ENCODE measurements at regions not wholly inside any gene's neighbourhood (a gene's known extent, or its start where the extent isn't known, plus 50 kb on each side); places are given as distances from the start of the nearest gene placed in this dataset.

GRCh38 chr3:95272781-95273180 is 1209.9 kb downstream of the NSUN3 start:
- H3K4me3 ChIP-seq (ENCODE audit: control extremely low read depth in 1 of 5, extremely low read depth in 1 of 5, insufficient read depth in 1 of 5, low read depth in 2 of 5, low read length in 4 of 5) = no peak overlapping the region
- CTCF ChIA-PET = no interaction called here
- H4K20me1 ChIP-seq (ENCODE audit: control insufficient read depth, insufficient read depth, low read length, poor library complexity, severe bottlenecking) = no peaks in the 10 kb centered on the region
- DNase-seq (no peak), ATAC-seq (ENCODE audit: low read depth) (no peak)
- H3K4me2 ChIP-seq (replicated peaks; ENCODE audit: low read depth, low read length, poor library complexity, severe bottlenecking) = no peak overlapping the region
- no peak overlapping the region for H3K27ac ChIP-seq (ENCODE audit: low read length in 2 of 2)
- Mint-ChIP-seq H3K27me3 (no peaks in the 10 kb centered on the region), H3K9me3 (ENCODE audit: insufficient read depth) (peaks cover 5% of the 10 kb centered on the region), H3K27ac (no peak overlapping the region), H3K4me3 (no peak overlapping the region), H3K4me1 (no peaks in the 10 kb centered on the region)
- H3K4me1 ChIP-seq (ENCODE audit: control insufficient read depth in 2 of 2, insufficient read depth in 2 of 2, low read length in 2 of 2) = no peaks in the 10 kb centered on the region
- no peaks in the 10 kb centered on the region for H3K27me3 ChIP-seq (replicated peaks in 1 of 4; ENCODE audit: control extremely low read depth in 1 of 4, control insufficient read depth in 3 of 4, insufficient read depth in 4 of 4, low read length in 3 of 4)
- H3K9ac ChIP-seq (ENCODE audit: low read length) = no peak overlapping the region
- no peak for TF ChIP-seq EZH2 (IDR thresholded peaks at IDR 0.05; ENCODE audit: borderline replicate concordance, insufficient read depth, low read depth, low read length, poor library complexity, severe bottlenecking)
- TF ChIP-seq CTCF (IDR thresholded peaks at IDR 0.05) = no peak
- POLR2A ChIA-PET = no interaction called here
- intact Hi-C loops (cut with micrococcal nuclease) = no loop called here
- H3K79me2 ChIP-seq (ENCODE audit: control insufficient read depth, insufficient read depth, low read length) = no peaks in the 10 kb centered on the region
- no CpG with 5 or more reads among the region's 2 CpGs for WGBS (ENCODE audit: insufficient coverage)
- H2AFZ ChIP-seq (ENCODE audit: insufficient read depth, low read depth, low read length, poor library complexity, severe bottlenecking) = no peak overlapping the region
- no peaks in the 10 kb centered on the region for H3K36me3 ChIP-seq (replicated peaks in 1 of 2; ENCODE audit: control extremely low read depth in 1 of 2, control insufficient read depth in 1 of 2, extremely low read depth in 1 of 2, insufficient read depth in 2 of 2, low read length in 1 of 2)
- no peaks in the 10 kb centered on the region for H3K9me3 ChIP-seq (ENCODE audit: control extremely low read depth in 1 of 3, control insufficient read depth in 2 of 3, insufficient read depth in 1 of 3, low read length in 2 of 3)

- no peak overlapping the region for H3K4me3 ChIP-seq (ENCODE audit: control extremely low read depth in 1 of 5, extremely low read depth in 1 of 5, insufficient read depth in 1 of 5, low read depth in 2 of 5, low read length in 4 of 5)
- WGBS (ENCODE audit: insufficient coverage) = no CpG with 5 or more reads among the region's 3 CpGs
- ChIA-PET POLR2A (no interaction called here), CTCF (no interaction called here)
- Mint-ChIP-seq H3K4me3 (no peak overlapping the region), H3K27me3 (no peaks in the 10 kb centered on the region), H3K9me3 (ENCODE audit: insufficient read depth) (no peaks in the 10 kb centered on the region), H3K4me1 (no peaks in the 10 kb centered on the region), H3K27ac (no peak overlapping the region)
- no peak overlapping the region for H3K4me2 ChIP-seq (replicated peaks; ENCODE audit: low read depth, low read length, poor library complexity, severe bottlenecking)
- H3K9ac ChIP-seq (ENCODE audit: low read length) = no peak overlapping the region
- no peak for ATAC-seq (ENCODE audit: low read depth)
- no peak for TF ChIP-seq CTCF (IDR thresholded peaks at IDR 0.05)
- TF ChIP-seq EZH2 (IDR thresholded peaks at IDR 0.05; ENCODE audit: borderline replicate concordance, insufficient read depth, low read depth, low read length, poor library complexity, severe bottlenecking) = no peak
- peaks cover 0 to 2% (median 0%) of the 10 kb centered on the region in 3 donors for H3K9me3 ChIP-seq (ENCODE audit: control extremely low read depth in 1 of 3, control insufficient read depth in 2 of 3, insufficient read depth in 1 of 3, low read length in 2 of 3)
- no peak overlapping the region for H2AFZ ChIP-seq (ENCODE audit: insufficient read depth, low read depth, low read length, poor library complexity, severe bottlenecking)
- DNase-seq = no peak
- intact Hi-C loops (cut with micrococcal nuclease) = no loop called here
- H3K27ac ChIP-seq (ENCODE audit: low read length in 2 of 2) = no peak overlapping the region
- H4K20me1 ChIP-seq (ENCODE audit: control insufficient read depth, insufficient read depth, low read length, poor library complexity, severe bottlenecking) = no peaks in the 10 kb centered on the region
- no peaks in the 10 kb centered on the region for H3K4me1 ChIP-seq (ENCODE audit: control insufficient read depth in 2 of 2, insufficient read depth in 2 of 2, low read length in 2 of 2)
- no peaks in the 10 kb centered on the region for H3K36me3 ChIP-seq (replicated peaks in 1 of 2; ENCODE audit: control extremely low read depth in 1 of 2, control insufficient read depth in 1 of 2, extremely low read depth in 1 of 2, insufficient read depth in 2 of 2, low read length in 1 of 2)
- H3K79me2 ChIP-seq (ENCODE audit: control insufficient read depth, insufficient read depth, low read length) = no peaks in the 10 kb centered on the region
- H3K27me3 ChIP-seq (replicated peaks in 1 of 4; ENCODE audit: control extremely low read depth in 1 of 4, control insufficient read depth in 3 of 4, insufficient read depth in 4 of 4, low read length in 3 of 4) = no peaks in the 10 kb centered on the region
These were observed 1214.8 kb downstream of the NSUN3 start for GRCh38 chr3:95277613-95278012.

All from B cell (primary cell).